DMS114 treated with DMSO at 0.1 percent for 48 hours (cell line): ENCODE measurements at regions not wholly inside any gene's neighbourhood (a gene's known extent, or its start where the extent isn't known, plus 50 kb on each side); places are given as distances from the start of the nearest gene placed in this dataset.
A peak's percentile ranks its signal among the peaks of the same experiment; 100 is the strongest.
"Not testable (repeated sequence)": the region's sequence is repeated elsewhere in the genome, so short reads cannot be mapped to it uniquely, and the experiment has no call there.

ENCODE experiments used
- DNase-seq: peaks from one replicate; lab custom pipeline; 2025; ENCODE audit not compliant: unreplicated experiment; lab: John Stamatoyannopoulos, UW

GRCh38 chr12:27133022-27133590 is 50.7 kb upstream of the C12orf71 start:
- DNase-seq = no peak

DNA sequence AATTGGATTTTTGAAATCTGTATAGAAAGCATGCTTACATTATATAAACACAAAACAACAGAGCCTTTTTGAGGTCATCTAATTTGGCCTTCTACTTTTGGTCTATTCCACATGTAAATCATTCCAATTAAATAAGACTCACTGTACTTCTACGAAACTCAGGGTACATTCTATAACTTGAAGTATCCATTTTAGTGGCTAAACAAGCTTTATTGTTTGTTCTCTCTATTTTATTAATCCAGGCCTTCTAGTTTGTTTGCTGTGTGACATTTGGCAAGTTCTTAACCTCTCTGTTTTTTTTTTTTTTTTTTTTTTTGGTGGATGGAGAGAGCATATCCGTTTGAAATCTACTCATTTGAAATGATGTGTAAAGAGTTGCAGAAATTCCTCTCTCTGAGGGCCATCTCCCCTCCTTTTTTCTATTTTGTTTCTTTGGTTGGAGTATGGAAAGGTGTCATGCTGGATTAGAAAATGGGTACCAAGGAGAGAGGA is 58.1 kb upstream of the C12orf71 start:
- no peak for DNase-seq

GRCh38 chr12:27142101-27142721 is 59.8 kb upstream of the C12orf71 start:
- peak; percentile 67 for DNase-seq

DNA sequence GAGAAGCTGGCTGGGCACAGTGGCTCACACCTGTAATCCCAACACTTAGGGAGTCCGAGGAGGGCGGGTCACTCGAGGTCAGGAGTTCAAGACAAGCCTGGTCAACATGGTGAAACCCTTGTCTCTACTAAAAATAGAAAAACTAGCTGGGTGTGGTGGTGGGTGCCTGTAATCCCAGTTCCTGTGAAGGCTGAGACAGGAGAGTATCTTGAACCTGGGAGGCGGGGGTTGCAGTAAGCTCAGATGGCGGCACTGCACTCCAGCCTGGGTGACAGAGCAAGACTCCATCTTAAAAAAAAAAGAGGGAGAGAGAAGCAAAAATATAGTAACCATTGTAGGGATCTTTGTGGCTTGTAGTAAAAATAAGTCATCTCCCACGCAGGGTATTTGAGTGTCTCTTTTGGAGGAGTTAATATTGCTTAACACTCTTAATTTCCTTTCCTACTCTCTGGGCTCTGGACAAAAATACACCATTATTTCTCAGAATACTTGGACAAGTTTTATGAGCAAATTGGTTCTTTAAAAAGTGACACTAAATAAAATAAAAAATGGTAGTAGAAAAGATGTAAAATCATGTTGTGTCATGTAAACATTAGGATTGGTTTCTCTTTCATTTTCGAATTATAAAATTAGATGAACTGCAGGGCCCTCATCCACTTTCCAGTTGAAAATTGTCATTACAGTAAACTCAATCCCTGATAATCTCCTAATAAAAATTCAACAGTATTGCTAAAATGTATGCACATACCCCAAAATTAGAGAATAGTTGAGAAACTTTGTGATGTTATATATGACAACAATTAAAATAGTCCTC is 61.1 kb upstream of the C12orf71 start:
- DNase-seq = no peak

DNA sequence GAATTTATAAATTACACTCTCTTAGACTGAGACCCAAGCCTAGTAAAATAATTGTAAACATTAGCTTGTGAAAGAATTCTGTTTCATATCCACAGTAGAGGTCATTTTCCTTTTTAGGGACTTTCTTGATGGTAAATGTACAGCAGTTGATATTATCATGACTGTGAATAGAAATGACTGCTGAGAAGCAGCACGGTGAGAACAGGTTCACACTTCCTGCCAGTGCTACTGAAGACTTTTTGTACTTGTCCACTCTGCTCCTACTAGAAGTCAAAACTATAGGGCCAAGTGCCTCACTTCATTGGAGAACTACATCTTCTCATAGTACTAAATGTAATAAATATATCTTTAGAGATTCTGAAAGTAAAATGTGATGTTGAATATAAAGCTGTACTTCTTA is 63.3 kb upstream of the C12orf71 start:
- DNase-seq = not testable (repeated sequence)

GRCh38 chr12:27148373-27148772 is 66.0 kb upstream of the C12orf71 start:
- no peak for DNase-seq

DNA sequence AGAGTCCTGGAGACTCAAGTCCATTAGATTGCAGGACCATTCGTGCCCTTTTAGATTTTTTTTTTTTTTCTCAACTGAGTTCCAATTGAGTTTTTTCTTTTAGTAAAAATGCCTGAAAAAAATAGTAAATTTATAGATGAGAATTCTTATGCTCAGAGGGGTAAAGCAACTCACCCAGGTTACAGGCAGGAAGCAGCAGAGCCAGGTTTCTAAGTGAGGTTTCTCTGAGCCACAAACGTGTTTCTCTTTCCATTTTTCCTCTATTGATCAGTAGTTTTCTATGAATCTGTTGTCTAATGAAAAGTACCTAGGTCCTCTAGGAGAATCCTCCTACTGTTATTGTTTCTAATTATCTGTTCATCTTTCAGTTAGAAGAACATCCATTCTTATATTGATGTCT is 66.4 kb upstream of the C12orf71 start:
- no peak for DNase-seq

DNA sequence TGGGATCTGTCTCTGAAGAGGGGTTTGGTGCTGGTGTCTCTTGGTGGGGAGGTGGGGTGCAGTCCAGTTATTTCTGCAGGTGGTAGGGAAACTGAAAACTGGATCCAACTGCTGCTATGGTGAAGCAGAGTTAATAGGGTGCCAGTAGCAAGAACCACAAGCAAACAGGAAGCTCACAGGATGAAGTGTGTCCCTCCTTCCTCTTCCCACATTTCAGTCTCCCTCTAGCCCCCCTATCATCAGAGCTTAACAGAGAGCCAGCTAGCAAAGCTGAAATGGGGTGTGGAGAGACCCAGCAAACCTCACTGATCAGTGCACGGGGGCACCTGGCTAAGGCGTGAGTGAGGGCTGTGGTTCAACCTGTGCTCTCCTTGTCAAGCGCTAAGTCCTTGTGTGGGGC is 69.1 kb upstream of the C12orf71 start:
- no peak for DNase-seq

DNA sequence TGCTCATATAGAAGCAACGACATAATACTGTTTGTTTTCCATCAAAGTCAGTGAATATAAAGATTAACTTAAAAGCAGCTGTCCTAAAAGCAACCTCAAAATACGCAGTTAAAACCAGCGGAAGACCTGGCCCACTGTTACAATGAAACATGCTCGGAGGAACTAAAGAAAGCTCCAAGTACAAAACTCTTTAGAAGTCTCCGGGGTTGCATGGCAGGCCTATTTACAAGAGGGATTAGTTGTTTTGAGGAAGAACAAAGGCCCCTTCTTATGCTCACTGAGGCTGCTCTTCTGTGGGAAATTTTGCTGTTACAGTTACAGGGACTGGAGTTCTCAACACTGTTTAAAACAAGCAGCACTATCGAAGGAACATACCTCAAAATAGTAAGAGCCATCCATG is 75.9 kb upstream of the C12orf71 start:
- DNase-seq = no peak

DNA sequence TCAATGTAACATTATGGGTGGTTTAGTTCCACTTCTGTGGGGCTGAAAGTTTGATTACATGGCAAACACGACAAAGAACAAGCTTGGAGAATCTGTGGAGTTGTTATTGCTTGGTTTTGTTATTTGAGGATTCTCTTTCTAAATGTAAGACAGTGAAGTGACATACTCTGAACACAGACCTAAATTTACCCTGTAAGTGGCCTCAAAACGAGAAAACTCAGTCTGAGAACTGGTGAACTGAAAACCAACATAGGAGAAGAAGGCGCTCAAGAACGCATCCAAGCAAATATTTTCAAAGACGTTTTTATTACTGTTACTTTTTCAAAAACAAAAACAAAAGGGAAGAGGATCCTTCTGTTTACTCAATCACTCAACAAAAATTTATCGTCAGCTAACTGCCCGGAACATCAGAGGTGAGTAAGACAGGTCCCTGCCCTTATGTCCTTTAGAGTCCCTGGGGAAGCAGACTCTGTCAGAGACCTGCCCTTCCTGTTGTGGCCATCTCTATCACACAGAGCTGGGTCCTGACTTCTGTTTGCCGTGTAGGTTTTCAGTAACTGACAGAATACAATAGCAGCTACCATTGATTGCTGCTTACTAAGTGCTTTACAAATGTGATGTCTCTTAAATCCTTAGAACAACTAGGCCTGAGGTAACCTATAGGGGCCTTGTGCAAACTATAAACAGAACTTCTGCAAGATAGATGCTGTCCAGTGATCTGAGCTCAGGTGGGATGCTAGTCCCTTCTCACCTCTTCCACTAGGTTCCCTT is 79.3 kb upstream of the C12orf71 start:
- DNase-seq = no peak

DNA sequence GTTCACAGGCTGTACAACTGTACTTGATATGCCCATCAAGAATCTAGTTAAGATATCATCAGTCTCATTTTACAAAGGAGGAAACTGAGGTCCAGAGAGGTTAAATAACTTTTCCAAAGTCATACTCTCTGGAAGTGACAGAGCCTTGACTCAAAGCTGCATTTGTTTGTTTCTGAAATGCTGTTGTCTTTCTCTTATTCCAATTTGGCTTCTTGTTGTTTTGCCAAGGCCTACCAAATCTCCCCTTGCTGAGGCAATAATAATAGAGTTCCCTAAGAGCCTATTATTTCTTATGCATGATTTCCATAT is 79.8 kb upstream of the C12orf71 start:
- DNase-seq = no peak

DNA sequence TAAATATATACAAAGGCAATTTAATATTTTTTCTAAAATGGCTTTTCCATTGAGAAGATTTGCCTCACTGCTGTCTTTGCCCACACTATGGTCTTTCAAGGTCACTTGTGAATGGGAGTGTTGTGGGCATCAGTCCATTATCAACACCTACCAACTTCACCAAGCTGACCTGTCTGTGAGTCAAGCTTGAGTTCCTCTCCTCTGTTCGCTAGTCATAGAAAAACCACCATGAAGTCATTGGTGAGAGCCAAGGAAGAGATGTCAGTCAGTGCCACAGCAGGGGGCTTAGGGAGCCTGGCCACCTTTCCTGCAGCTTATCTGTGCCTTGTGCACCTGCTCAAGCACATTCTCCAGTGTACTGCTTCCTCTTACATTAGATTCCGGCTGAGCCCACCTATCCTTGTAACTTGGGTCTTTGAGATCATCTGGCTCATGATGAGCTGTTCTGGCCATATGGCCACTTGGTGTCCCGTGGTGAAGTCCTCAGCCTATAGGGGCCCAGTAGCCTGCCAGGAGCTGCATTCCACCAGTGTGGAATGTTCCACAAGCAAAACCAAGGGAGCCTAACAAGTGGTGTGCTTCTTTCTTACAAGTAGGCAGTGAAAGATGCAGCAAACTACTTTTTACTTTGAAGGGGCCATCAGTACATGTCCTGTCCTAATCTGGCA is 80.8 kb upstream of the C12orf71 start:
- DNase-seq = no peak

DNA sequence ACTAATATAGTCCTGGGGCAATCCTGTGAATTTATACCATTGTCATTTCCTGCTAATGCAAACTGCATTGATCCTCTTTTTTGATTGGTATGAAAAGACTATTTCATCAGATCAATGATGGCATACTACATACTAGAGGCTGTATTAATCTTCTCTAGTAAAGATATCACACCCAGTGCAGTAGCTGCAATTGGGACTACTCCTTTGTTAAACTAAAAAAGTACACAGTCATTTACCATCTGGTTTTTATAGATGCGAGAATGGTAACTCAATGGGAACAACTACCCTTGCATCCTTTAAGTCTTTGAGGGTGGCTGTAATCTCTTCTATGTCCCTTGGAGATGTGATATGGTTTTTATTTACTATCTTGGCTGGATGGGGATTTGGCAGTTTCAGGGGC is 80.2 kb upstream of the STK38L start:
- no peak for DNase-seq

DNA sequence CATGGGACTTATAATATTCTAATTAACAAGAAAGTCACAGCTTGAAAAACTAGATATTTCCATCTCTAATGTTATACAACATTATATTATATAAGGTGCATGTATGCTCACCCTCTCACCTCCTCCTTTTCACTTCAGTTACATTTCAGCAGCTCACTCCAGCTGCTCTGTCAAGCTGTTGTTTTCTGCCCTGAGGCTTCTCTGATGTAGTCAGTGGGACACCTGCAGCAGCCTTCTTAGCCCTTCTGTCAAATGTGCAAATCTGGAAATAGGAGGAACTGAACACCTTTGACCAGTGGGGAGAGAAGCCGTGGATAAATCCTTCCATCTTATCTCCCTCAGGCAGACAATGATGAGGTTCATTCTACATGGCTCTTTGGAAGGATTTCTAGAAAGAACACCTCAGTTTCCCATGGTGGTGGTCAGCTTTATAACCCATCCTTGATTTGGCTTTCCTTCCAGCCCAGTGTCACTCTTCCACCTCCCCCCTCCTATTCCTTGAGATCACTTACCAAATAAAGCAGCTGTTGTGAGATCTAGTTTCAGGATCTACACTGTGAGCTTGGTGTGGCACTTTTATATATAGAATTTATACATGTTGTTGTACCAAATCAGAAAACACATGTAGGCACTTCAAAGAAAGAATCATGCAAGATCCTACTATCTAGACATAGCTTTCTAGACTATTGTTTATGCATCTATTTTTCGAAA is 79.6 kb upstream of the STK38L start:
- DNase-seq = no peak

GRCh38 chr12:27165958-27166357 is 78.1 kb upstream of the STK38L start:
- DNase-seq = not testable (repeated sequence)

DNA sequence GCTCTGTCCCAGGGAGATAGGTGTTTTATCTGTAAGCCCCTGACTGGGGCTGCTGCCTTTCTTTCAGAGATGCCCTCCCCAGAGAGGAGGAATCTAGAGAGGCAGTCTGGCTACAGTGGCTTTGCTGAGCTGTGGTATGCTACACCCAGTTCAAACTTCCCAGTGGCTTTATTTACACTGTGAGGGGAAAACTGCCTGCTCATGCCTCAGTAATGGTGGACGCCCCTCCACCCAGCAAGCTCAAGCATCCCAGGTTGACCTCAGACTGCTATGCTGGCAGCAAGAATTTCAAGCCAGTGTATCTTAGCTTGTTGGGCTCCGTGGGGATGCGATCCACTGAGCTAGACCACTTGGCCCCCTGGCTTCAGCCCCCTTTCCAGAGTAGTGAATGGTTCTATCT is 72.6 kb upstream of the STK38L start:
- not testable (repeated sequence) for DNase-seq

DNA sequence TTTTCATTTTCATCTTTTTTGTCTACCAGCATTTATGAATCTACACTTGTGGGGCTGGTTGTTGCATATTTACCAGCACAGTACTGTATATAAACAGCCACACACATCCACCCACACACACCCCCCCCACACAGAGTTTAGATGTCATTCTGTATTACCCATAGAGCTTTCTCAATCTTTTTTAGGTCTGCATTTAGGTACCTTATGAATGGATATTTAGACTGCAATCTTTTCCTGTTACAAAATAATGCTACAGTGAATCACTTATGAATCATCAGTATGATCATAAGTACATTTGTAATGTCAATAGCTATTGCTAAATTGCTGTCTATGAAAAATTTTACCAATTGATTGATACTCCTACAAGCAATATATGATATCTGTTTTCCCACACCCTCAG is 67.3 kb upstream of the STK38L start:
- no peak for DNase-seq

DNA sequence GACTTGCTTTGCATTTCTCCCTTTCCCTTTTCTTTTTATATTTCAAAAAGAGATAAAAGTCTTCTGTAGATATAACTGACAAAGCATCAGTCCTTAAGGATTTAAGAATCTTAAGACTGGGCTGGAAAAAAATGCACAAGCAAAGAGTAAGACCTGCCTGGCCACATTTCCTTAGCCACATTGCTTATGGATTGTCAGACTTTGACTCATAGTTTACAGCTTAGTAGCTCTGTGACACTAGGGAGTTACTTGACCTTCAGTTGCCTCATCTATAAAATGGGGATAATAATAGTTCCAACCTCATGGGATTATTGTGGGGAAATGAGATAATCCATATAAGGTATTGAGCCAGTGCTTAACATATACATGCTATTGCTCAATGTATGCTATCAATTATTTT is 66.4 kb upstream of the STK38L start:
- no peak for DNase-seq

GRCh38 chr12:27178255-27178654 is 65.8 kb upstream of the STK38L start:
- no peak for DNase-seq

DNA sequence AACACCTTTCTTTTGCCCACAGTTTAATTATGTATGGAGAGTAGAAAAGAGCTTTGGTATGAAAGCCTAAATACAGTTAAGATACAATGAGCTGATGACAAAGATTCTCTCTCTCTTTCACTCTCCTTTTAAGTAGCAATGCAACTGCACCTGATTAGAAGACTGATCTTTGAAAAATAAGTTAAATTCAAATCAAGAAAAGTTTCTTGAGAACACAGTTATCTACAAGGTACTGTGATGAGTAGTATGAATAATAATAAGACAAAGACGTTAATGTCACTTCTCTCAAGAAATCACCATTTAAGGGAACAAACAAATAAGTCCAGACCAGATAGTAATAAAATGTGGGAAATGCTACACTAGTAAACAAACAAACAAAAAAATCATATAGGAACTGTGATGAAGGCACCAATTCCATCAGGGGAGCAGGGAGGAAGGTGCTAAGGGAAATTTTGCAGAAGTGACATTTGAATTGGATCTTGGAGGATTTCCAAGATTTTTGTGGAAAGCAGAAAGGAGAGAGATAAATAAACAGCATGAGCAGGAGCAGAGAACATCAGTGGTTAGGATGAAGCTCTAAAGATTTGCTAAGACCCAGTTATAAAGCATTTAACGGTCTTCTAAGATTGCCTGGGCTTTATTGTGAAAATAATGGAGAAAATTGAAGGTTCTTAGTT is 65.2 kb upstream of the STK38L start:
- no peak for DNase-seq
